HepG2 (cell line): ENCODE measurements at regions not wholly inside any gene's neighbourhood (a gene's known extent, or its start where the extent isn't known, plus 50 kb on each side); places are given as distances from the start of the nearest gene placed in this dataset.

Experiments used
- ATAC-seq: fragments of 200-7000 bp; cut with Tn5 transposase; 3 replicates; pipeline ENCODE4 v1.9.1; 2020; ENCODE audit warnings: mild to moderate bottlenecking, moderate library complexity
- BruUV-seq: library from RNA; stranded (reverse); fragments of 400-500 nt; replicated peaks from 2 replicates; lab custom pipeline; 2021; lab: Mats Ljungman, UMichigan
- CTCF ChIA-PET: fragments of 300-600 bp; formaldehyde crosslinking; extraction: SDS; loops from one replicate; lab custom pipeline; 2021; ENCODE audit warnings: low total read pairs, inconsistent platforms, low intra/inter-chr PET ratio; lab: Yijun Ruan, JAX
- POLR2A ChIA-PET: fragments of 350-600 bp; sonication (Branson Sonifier 250); formaldehyde crosslinking; loops from one replicate; lab custom pipeline; 2020; ENCODE audit warnings: antibody characterized with exemption, inconsistent platforms; lab: Yijun Ruan, JAX
- DNase-seq: peaks from one replicate; pipeline ENCODE4 v3.0.0-alpha.2; 2015; ENCODE audit warnings: low spot score
- FAIRE-seq: peaks from 3 replicates; lab custom pipeline; 2011; peaks lifted over from hg19 to GRCh38; lab: Jason Lieb, UNC
- H2AFZ ChIP-seq: one replicate; pipeline ENCODE4 v1.6.1; 2011; ENCODE audit warnings: low read length, inconsistent platforms
- H3K27ac ChIP-seq: fragments of 300-600 bp; 3 replicates; pipeline ENCODE4 v1.8.0; 2011; ENCODE audit warnings: mixed run types, mild to moderate bottlenecking, mixed read lengths, low read length, inconsistent platforms; ENCODE audit not compliant: insufficient read depth; ENCODE audit errors: extremely low read length
- H3K27me3 ChIP-seq, 2 experiments: fragments of 200-600 bp in 1 of 2; 2 replicates in 1 of 2; 3 replicates in 1 of 2; pipeline versions ENCODE4 v1.6.0 to v1.8.0; 2011; ENCODE audit warnings: low read length in 2 of 2, mild to moderate bottlenecking in 2 of 2, moderate library complexity in 2 of 2, inconsistent platforms in 1 of 2; ENCODE audit not compliant: insufficient read depth in 2 of 2, control insufficient read depth in 1 of 2
- H3K36me3 ChIP-seq, 2 experiments: fragments of 200-600 bp in 1 of 2; replicated peaks in 1 of 2; 2 replicates in 1 of 2; 3 replicates in 1 of 2; pipeline versions ENCODE4 v1.5.1 to v1.8.0; 2011; ENCODE audit warnings: low read length in 2 of 2, inconsistent platforms in 1 of 2; ENCODE audit not compliant: insufficient read depth in 2 of 2, control insufficient read depth in 1 of 2
- H3K4me1 ChIP-seq: 2 replicates; pipeline ENCODE4 v1.5.1; 2012; ENCODE audit warnings: low read length, inconsistent platforms; ENCODE audit not compliant: insufficient read depth
- H3K4me2 ChIP-seq: 2 replicates; pipeline ENCODE4 v1.6.0; 2011; ENCODE audit warnings: low read depth, low read length, inconsistent platforms
- H3K4me3 ChIP-seq, 3 experiments: fragments of 200-600 bp in 1 of 3; sonication (generic), shearing (Covaris generic) in 1 of 3; replicated peaks in 1 of 3; 2 replicates each; pipeline ENCODE4 v1.5.1; 2011 to 2016; ENCODE audit warnings: low read length in 3 of 3, inconsistent platforms in 2 of 3, low read depth in 2 of 3, mild to moderate bottlenecking in 2 of 3, control low read depth in 1 of 3, mixed read lengths in 1 of 3; ENCODE audit not compliant: insufficient read depth in 1 of 3
- H3K79me2 ChIP-seq: one replicate; pipeline ENCODE4 v1.6.1; 2011; ENCODE audit warnings: low read length, inconsistent platforms; ENCODE audit not compliant: insufficient read depth
- H3K9ac ChIP-seq: 2 replicates; pipeline ENCODE4 v1.6.0; 2011; ENCODE audit warnings: mild to moderate bottlenecking, low read depth, low read length, inconsistent platforms; ENCODE audit not compliant: insufficient read depth
- H3K9me3 ChIP-seq: 2 replicates; pipeline ENCODE4 v1.5.1; 2012; ENCODE audit warnings: mild to moderate bottlenecking, low read length
- H4K20me1 ChIP-seq: 2 replicates; pipeline ENCODE4 v1.6.0; 2011; ENCODE audit warnings: inconsistent platforms, mild to moderate bottlenecking, low read length, moderate library complexity; ENCODE audit not compliant: insufficient read depth
- FOSL1 ChIP-seq: sonication (generic); formaldehyde crosslinking; IDR thresholded peaks from 2 replicates; pipeline ENCODE4 v1.9.0; 2021; ENCODE audit warnings: missing genetic modification reagents, borderline replicate concordance
- NFKBIZ ChIP-seq: IDR thresholded peaks from 2 replicates; pipeline ENCODE4 v1.6.1; 2018; ENCODE audit warnings: missing genetic modification reagents, missing compliant biosample characterization
- SPEN ChIP-seq: sonication (generic); formaldehyde crosslinking; IDR thresholded peaks from 2 replicates; pipeline ENCODE4 v1.5.1; 2020; ENCODE audit warnings: low read depth, mild to moderate bottlenecking, missing genetic modification reagents
- TBX3 ChIP-seq: fragments of 450-650 bp; IDR thresholded peaks from 2 replicates; pipeline ENCODE4 v1.6.1; 2017; ENCODE audit warnings: antibody characterized with exemption, mild to moderate bottlenecking, inconsistent platforms, borderline replicate concordance
- THAP11 ChIP-seq: IDR thresholded peaks from 2 replicates; pipeline ENCODE4 v1.6.1; 2016; ENCODE audit warnings: missing biosample characterization, missing genetic modification reagents
- ZMYM2 ChIP-seq: sonication (generic); formaldehyde crosslinking; IDR thresholded peaks from 2 replicates; pipeline ENCODE4 v1.8.0; 2022; ENCODE audit warnings: mild to moderate bottlenecking, missing genetic modification reagents
- ZNF674 ChIP-seq: sonication (generic); formaldehyde crosslinking; IDR thresholded peaks from 2 replicates; pipeline ENCODE4 v1.5.0; 2020; ENCODE audit warnings: low read depth, mild to moderate bottlenecking, missing genetic modification reagents
- ZNF747 ChIP-seq: sonication (generic); formaldehyde crosslinking; IDR thresholded peaks from 2 replicates; pipeline ENCODE4 v1.8.1; 2023; ENCODE audit warnings: missing genetic modification reagents, mild to moderate bottlenecking, borderline replicate concordance
- WGBS: methylation state at CpG from one replicate; pipeline ENCODE4 v1.1.6; 2017; ENCODE audit warnings: low lambda C conversion rate; 5-methylcytosine and 5-hydroxymethylcytosine counted together
- in situ Hi-C: cut with HindIII; loops from 2 replicates; pipeline ENCODE4 v1.10.0; 2017; ENCODE audit warnings: low pct_unique_long_range_greater_than_20kb; ENCODE audit not compliant: extremely low pct_ligation_motif_present
- intact Hi-C: fragments of 100-400 bp; cut with micrococcal nuclease; formaldehyde crosslinking; loops from one replicate; pipeline ENCODE4 v1.10.0; 2022; ENCODE audit not compliant: unreplicated experiment
- TF ChIP-seq, protein P1 (sequence below): sonication (generic); formaldehyde crosslinking; IDR thresholded peaks from 2 replicates; pipeline ENCODE4 v1.8.0; 2022; ENCODE audit warnings: mild to moderate bottlenecking, missing genetic modification reagents; ENCODE audit not compliant: insufficient replicate concordance
- TF ChIP-seq, protein P2 (sequence below): sonication (generic); formaldehyde crosslinking; IDR thresholded peaks from 2 replicates; pipeline ENCODE4 v1.5.0; 2020; ENCODE audit warnings: missing genetic modification reagents
- TF ChIP-seq, protein P3 (sequence below): sonication (generic); formaldehyde crosslinking; IDR thresholded peaks from 2 replicates; pipeline ENCODE4 v1.5.1; 2020; ENCODE audit warnings: mild to moderate bottlenecking, missing genetic modification reagents, moderate library complexity
- TF ChIP-seq, protein P4 (sequence below): sonication (generic); formaldehyde crosslinking; IDR thresholded peaks from 2 replicates; pipeline ENCODE4 v1.9.0; 2021; ENCODE audit warnings: missing genetic modification reagents, borderline replicate concordance
- TF ChIP-seq, protein P5 (sequence below): sonication (generic); formaldehyde crosslinking; IDR thresholded peaks from 2 replicates; pipeline ENCODE4 v1.4.0; 2020; ENCODE audit warnings: mild to moderate bottlenecking, missing genetic modification reagents
- TF ChIP-seq, protein P6 (sequence below): sonication (generic); formaldehyde crosslinking; IDR thresholded peaks from 2 replicates; pipeline ENCODE4 v1.5.0; 2020; ENCODE audit warnings: missing genetic modification reagents, mild to moderate bottlenecking, borderline replicate concordance

DNA sequence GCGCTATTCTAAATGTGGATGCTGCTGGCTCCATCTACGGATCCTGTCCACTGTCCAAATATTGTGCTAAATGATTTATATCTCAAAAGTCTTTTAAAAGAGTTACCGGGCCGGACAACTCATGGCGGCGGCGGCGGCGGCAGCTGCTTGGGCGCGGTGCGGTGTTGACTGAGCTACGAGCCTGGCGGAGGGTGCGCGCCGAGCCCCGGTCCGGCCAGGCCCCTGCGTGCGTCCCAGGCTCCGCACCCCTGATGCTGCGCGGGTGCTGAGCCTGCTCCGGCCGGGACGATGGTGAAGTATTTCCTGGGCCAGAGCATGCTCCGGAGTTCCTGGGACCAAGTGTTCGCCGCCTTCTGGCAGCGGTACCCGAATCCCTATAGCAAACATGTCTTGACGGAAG lies 303.4 kb downstream of the CENPW start (continued):
- TF ChIP-seq SPEN (CRISPR knock-in tag) (no peak), TBX3 (no peak), THAP11 (CRISPR knock-in tag) (no peak), NFKBIZ (CRISPR knock-in tag) (no peak), ZMYM2 (CRISPR knock-in tag) (no peak)
- TF ChIP-seq, protein P1, sequence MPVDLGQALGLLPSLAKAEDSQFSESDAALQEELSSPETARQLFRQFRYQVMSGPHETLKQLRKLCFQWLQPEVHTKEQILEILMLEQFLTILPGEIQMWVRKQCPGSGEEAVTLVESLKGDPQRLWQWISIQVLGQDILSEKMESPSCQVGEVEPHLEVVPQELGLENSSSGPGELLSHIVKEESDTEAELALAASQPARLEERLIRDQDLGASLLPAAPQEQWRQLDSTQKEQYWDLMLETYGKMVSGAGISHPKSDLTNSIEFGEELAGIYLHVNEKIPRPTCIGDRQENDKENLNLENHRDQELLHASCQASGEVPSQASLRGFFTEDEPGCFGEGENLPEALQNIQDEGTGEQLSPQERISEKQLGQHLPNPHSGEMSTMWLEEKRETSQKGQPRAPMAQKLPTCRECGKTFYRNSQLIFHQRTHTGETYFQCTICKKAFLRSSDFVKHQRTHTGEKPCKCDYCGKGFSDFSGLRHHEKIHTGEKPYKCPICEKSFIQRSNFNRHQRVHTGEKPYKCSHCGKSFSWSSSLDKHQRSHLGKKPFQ = no peak
- TF ChIP-seq, protein P2, sequence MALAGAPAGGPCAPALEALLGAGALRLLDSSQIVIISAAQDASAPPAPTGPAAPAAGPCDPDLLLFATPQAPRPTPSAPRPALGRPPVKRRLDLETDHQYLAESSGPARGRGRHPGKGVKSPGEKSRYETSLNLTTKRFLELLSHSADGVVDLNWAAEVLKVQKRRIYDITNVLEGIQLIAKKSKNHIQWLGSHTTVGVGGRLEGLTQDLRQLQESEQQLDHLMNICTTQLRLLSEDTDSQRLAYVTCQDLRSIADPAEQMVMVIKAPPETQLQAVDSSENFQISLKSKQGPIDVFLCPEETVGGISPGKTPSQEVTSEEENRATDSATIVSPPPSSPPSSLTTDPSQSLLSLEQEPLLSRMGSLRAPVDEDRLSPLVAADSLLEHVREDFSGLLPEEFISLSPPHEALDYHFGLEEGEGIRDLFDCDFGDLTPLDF (CRISPR knock-in tag) = no peak

DNA sequence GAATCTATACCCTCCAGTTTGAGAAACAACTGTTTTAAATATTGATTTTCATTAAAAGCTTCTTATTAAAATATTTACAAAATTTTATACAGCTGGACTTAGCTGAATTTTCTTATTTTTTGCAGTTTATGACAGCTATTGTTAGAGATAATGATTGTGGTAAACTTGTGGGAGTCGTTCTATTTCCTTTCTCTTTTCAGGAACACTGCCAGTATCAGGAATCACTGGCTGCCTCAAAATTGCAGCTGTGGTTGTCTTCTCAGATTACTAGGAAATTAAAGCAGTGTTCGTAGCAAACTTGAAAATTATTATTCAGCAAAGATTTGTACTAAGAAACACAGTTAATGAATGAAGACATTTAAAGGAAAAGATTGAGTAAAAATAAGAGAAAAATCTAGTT lies 311.0 kb downstream of the CENPW start:
- WGBS = 10% methylated on average over 2 of the region's 2 CpGs
- Histone ChIP-seq H3K4me3 (no peak overlapping the region), H3K27me3 (no peaks in the 10 kb centered on the region), H3K9me3 (peaks cover 22% of the 10 kb centered on the region), H3K4me2 (no peak overlapping the region), H3K79me2 (no peaks in the 10 kb centered on the region), H4K20me1 (no peaks in the 10 kb centered on the region), H3K27ac (no peak overlapping the region), H3K4me1 (no peaks in the 10 kb centered on the region), H2AFZ (no peak overlapping the region), H3K9ac (no peak overlapping the region), H3K36me3 (no peaks in the 10 kb centered on the region)
- no TSS peak for BruUV-seq
- DNase-seq (no peak), ATAC-seq (no peak), FAIRE-seq (no peak)
- ChIA-PET CTCF (no interaction called here), POLR2A (no interaction called here)
- intact Hi-C loops (loop anchor here (10.0 kb wide), 1 partner anchor 656 kb away; no protein-coding TSS in a partner anchor), in situ Hi-C loops (loop anchor here (10.0 to 25.0 kb wide), 3 partner anchors 289 to 614 kb away; no protein-coding TSS in a partner anchor)
- no peak for TF ChIP-seq ZNF674 (CRISPR knock-in tag)
- TF ChIP-seq, protein P3, sequence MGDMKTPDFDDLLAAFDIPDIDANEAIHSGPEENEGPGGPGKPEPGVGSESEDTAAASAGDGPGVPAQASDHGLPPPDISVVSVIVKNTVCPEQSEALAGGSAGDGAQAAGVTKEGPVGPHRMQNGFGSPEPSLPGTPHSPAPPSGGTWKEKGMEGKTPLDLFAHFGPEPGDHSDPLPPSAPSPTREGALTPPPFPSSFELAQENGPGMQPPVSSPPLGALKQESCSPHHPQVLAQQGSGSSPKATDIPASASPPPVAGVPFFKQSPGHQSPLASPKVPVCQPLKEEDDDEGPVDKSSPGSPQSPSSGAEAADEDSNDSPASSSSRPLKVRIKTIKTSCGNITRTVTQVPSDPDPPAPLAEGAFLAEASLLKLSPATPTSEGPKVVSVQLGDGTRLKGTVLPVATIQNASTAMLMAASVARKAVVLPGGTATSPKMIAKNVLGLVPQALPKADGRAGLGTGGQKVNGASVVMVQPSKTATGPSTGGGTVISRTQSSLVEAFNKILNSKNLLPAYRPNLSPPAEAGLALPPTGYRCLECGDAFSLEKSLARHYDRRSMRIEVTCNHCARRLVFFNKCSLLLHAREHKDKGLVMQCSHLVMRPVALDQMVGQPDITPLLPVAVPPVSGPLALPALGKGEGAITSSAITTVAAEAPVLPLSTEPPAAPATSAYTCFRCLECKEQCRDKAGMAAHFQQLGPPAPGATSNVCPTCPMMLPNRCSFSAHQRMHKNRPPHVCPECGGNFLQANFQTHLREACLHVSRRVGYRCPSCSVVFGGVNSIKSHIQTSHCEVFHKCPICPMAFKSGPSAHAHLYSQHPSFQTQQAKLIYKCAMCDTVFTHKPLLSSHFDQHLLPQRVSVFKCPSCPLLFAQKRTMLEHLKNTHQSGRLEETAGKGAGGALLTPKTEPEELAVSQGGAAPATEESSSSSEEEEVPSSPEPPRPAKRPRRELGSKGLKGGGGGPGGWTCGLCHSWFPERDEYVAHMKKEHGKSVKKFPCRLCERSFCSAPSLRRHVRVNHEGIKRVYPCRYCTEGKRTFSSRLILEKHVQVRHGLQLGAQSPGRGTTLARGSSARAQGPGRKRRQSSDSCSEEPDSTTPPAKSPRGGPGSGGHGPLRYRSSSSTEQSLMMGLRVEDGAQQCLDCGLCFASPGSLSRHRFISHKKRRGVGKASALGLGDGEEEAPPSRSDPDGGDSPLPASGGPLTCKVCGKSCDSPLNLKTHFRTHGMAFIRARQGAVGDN = no peak
- TF ChIP-seq, protein P4, sequence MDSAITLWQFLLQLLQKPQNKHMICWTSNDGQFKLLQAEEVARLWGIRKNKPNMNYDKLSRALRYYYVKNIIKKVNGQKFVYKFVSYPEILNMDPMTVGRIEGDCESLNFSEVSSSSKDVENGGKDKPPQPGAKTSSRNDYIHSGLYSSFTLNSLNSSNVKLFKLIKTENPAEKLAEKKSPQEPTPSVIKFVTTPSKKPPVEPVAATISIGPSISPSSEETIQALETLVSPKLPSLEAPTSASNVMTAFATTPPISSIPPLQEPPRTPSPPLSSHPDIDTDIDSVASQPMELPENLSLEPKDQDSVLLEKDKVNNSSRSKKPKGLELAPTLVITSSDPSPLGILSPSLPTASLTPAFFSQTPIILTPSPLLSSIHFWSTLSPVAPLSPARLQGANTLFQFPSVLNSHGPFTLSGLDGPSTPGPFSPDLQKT = no peak
- no peak for TF ChIP-seq ZNF747 (CRISPR knock-in tag)
- TF ChIP-seq, protein P5, sequence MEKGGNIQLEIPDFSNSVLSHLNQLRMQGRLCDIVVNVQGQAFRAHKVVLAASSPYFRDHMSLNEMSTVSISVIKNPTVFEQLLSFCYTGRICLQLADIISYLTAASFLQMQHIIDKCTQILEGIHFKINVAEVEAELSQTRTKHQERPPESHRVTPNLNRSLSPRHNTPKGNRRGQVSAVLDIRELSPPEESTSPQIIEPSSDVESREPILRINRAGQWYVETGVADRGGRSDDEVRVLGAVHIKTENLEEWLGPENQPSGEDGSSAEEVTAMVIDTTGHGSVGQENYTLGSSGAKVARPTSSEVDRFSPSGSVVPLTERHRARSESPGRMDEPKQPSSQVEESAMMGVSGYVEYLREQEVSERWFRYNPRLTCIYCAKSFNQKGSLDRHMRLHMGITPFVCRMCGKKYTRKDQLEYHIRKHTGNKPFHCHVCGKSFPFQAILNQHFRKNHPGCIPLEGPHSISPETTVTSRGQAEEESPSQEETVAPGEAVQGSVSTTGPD (CRISPR knock-in tag) = no peak
- no peak for TF ChIP-seq FOSL1 (CRISPR knock-in tag)
- TF ChIP-seq, protein P6, sequence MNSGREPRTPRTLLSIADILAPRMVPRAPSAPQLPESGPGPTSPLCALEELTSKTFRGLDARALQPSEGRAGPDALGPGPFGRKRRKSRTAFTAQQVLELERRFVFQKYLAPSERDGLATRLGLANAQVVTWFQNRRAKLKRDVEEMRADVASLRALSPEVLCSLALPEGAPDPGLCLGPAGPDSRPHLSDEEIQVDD = no peak
